ENCODE measurements at regions not wholly inside any gene's neighbourhood (a gene's known extent, or its start where the extent isn't known, plus 50 kb on each side); places are given as distances from the start of the nearest gene placed in this dataset.

- no peak for TF ChIP-seq CTCF (IDR thresholded peaks at IDR 0.05)
- TF ChIP-seq POLR2A (IDR thresholded peaks at IDR 0.05): no peak
Observed at GRCh38 chr1:213925531-213926182, 62.1 kb upstream of the PROX1 start.
